SH-SY5Y (cell line): ENCODE measurements at regions not wholly inside any gene's neighbourhood (a gene's known extent, or its start where the extent isn't known, plus 50 kb on each side); places are given as distances from the start of the nearest gene placed in this dataset.

ENCODE experiments used
- GATA2 ChIP-seq: IDR thresholded peaks from 2 replicates; pipeline ENCODE4 v1.6.1; 2011; ENCODE audit warnings: mild to moderate bottlenecking, low read depth, low read length
- GATA3 ChIP-seq: IDR thresholded peaks from 2 replicates; pipeline ENCODE4 v1.6.1; 2011; ENCODE audit warnings: low read depth, mild to moderate bottlenecking, low read length, moderate library complexity

DNA sequence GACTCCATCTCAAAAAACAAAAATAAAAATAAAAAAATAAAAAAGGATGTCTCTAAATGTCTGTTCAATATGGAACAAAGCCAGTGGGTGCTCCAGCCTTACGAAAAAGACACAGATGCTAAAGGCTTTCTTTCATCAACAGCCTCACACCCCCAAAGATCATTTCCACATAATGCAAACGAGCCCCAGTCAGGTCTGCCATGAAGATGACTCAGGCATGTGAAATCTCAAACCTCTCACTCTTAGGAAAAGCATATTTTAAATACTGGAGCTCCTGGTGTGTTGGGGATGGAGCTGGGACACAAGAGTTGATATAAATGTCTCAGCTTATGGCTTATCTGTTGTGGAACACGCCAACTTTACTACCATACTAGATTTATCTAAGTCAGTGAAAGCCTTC, 49.9 kb upstream of the PLXNC1 start:
- TF ChIP-seq GATA2 (no peak), GATA3 (no peak)
